Kidney tubule cell (primary cell): ENCODE measurements at regions not wholly inside any gene's neighbourhood (a gene's known extent, or its start where the extent isn't known, plus 50 kb on each side); places are given as distances from the start of the nearest gene placed in this dataset.
A peak's percentile ranks its signal among the peaks of the same experiment; 100 is the strongest.
"Not testable (repeated sequence)": the region's sequence is repeated elsewhere in the genome, so short reads cannot be mapped to it uniquely, and the experiment has no call there.

Experiments
- DNase-seq: peaks from one replicate; pipeline ENCODE4 v3.0.0-alpha.2; 2018; ENCODE audit warnings: low spot score

DNA sequence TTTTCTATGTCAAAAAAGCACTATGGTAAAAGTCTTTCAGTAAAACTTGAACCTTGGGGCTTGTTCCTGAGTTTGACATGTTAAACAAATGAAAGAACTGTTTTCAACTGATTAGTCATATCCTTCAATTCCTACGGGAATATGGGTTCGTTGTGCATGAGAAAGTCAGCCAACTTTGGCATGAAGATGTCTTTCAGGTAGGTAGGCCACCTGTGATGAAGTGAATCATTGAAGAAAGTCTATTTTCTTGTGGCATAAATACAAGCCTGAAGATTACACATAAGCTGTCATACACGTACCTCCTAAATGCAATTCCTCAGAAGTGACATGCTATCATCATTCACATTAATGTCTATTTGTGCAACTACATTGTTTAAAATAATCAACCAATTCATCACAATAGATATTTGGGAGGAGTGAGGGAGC is 513.0 kb downstream of the IRS2 start:
- peak; percentile 83 for DNase-seq

DNA sequence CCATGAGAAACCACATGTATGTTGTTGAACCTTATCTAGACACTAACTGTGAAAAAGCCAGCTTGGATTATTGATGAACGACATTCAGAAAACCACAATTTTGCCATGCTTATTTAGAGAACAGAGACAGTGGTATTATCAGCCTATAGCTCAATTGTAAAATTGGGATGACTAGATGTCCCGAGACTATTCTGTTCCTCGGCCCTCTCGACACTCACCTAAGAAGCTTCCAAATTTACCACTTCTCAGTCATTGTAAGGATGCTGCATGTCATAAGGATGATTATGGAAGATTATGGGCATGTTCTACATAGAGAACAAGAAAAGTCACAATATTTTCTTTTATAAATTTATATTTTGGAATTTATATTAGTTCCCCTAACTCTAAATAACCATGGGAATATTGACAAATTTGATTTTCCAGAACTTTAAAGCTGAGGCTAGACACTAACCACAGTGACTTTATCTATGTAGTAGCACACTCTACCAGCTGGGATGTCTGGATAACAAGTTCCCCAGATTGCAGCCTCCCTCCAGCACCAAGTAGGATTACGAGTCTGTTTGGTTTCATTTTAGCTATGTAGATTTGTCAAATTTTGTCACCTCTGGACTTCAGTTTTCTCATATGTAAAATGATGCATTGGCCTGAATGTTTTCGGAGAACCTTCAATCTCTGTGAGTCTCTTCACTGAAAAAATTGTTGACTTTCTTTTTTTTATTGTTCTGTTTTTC is 513.6 kb downstream of the IRS2 start:
- DNase-seq, result peak; percentile 28

DNA sequence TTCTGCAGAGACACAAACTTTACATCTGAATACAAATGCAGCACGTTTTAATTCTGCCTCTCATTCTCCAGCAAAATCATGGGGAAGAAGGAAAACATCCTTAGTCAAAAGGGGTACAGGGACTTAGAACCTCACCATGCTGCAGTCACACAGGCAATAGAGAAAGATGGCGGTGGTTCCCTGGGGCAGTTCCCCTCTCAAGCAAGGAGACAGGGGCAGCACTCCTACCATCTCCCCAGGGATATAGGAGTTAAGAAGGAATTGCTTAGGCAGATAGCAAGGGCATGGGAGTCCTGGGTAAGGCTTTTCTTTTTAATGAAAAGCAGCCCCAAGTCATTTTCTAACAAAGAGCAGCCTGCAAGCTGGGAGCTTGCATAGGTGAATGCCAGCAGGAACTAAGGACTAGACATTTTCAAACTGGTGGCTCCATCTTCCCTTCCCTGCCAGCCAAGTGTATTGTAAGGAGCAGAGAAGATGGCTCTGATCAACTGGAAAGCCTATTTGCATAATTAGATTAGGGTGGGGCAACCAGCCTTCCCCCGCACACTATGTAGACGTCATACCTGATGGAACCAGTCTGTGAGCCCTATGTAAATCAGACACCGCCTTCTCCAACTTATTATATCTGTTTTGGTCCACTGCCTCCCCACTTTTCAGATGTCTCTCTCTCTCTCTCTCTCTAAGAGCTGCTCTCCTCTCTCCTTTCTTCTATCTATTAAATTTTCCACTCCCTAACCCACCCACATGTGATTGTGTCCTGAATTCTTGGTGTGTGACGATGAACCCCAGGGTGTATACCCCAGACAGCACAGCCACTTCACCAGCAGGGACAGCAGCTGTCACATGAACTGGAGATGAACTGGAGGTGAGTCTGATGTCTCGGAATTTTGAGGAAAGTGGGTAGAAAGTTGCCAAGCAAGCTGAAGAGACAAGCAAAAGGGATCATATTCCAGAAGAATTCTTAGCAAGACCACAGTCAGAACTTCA is 514.5 kb downstream of the IRS2 start:
- DNase-seq, result peak; percentile 80

DNA sequence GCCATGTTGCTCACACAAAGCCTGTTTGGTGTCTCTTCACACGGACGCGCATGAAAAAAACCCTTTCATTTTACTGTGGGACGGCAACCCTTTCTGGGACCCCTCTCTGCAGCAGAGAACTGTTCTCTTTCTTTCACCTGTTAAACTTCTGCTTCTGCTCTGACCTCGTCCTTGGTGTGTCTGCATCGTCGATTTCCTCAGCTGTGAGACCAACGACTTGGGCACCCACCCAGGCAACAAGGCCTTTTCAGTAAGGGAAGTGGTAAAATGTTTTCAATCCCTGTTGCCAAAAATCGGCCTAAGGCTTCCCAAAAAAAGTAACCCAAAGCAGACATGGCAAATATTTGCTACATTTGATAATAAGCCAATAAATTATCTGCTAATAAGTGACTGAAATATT is 515.3 kb downstream of the IRS2 start:
- no peak for DNase-seq

DNA sequence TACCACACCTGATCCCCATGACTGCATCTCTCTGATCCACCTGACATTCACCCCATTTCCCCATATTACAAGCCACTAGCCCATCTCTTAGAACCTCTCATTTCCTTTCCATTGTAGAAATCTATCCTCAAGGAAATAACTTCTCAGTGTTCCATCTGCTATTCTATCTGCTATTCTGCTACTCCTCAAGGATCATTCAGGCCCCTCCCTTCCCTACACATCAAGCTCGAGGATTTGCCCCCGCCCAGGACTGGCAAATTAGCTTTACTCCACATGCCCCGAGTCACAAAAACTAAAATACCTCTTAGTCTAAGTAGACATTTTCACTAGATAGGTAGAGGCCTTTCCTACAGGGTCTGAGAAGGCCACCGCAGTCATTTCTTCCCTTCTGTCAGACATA is 517.0 kb downstream of the IRS2 start:
- DNase-seq, result not testable (repeated sequence)

DNA sequence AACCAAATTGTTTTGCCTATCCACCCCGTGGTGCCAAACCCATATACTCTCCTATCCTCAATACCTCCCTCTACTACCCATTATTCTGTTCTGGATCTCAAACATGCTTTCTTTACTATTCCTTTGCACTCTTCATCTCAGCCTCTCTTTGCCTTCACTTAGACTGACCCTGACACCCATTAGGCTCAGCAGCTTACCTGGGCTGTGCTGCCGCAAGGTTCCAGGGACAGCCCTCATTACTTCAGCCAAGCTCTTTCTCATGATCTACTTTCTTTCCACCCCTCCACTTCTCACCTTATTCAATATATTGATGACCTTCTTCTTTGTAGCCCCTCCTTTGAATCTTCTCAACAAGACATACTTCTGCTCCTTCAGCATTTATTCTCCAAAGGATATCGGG is 517.9 kb downstream of the IRS2 start:
- DNase-seq, result not testable (repeated sequence)

DNA sequence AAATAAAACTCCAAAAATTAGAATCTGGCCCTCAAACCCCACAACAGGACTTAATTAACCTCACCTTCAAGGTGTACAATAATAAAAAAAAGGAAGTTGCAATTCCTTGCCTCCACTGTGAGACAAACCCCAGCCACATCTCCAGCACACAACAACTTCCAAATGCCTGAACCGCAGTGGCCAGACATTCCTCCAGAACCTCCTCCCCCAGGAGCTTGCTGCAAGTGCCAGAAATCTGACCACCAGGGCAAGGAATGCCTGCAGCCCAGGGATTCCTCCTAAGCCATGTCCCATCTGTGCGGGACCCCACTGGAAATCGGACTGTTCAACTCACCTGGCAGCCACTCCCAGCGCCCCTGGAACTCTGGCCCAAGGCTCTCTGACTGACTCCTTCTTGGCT is 519.0 kb downstream of the IRS2 start:
- DNase-seq, result peak; percentile 46

DNA sequence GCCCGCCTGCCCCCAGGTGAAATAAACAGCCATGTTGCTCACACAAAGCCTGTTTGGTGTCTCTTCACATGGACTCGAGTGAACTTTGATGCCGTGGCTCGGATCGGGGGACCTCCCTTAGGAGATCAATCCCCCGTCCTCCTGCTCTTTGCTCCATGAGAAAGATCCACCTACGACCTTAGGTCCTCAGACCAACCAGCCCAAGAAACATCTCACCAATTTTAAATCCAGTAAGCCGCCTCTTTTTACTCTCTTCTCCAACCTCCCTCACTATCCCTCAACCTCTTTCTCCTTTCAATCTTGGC is 521.0 kb downstream of the IRS2 start:
- peak; percentile 43 for DNase-seq

DNA sequence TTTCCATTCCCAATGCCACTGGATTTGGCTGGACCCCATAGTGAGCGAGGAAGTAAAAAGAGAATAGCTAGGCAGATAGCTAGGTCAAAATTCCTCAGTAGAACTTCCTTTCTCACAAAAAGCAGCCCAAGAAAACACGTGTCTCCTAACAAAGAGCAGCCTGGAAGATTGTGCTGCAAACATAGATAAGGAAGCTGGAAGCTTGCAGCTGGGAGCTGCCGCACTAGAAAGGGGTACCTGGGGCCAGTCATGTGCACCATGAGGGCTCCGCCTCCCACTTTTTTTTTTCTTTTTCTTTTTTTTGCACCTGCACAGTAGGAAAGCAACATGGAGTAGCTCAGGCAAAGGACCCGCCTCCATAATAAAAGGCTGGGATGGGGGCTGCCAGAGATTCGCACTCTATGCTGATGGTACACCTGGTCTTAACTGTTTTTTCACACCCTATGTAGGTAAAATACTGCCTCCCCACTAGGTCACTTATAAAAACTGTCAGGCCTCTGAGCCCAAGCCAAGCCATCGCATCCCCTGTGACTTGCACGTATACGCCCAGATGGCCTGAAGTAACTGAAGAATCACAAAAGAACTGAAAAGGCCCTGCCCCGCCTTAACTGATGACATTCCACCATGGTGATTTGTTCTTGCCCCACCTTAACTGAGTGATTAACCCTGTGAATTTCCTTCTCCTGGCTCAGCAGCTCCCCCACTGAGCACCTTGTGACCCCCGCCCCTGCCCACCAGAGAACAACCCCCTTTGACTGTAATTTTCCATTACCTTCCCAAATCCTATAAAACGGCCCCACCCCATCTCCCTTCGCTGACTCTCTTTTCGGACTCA is 521.6 kb downstream of the IRS2 start:
- DNase-seq, result peak; percentile 80

DNA sequence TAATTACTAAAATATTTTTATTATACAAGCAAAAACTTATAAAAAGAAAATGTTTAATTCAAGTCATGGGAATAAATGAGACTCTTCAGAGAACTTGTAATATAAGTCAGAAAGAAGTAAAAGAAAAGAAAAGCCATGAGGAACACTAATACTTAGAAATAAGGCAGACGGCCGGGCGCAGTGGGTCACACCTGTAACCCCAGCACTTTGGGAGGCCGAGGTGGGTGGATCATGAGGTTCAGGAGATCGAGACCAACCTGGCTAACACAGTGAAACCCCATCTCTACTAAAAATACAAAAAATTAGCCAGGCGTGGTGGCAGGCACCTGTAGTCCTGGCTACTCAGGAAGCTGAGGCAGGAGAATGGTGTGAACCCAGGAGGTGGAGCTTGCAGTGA is 528.6 kb downstream of the IRS2 start:
- not testable (repeated sequence) for DNase-seq
